SW480 (cell line): ENCODE measurements at regions not wholly inside any gene's neighbourhood (a gene's known extent, or its start where the extent isn't known, plus 50 kb on each side); places are given as distances from the start of the nearest gene placed in this dataset.
"Not testable (repeated sequence)": the region's sequence is repeated elsewhere in the genome, so short reads cannot be mapped to it uniquely, and the experiment has no call there.

Experiments
- DNase-seq: peaks from one replicate; pipeline ENCODE4 v3.0.0-alpha.2; 2016; ENCODE audit warnings: low spot score

DNA sequence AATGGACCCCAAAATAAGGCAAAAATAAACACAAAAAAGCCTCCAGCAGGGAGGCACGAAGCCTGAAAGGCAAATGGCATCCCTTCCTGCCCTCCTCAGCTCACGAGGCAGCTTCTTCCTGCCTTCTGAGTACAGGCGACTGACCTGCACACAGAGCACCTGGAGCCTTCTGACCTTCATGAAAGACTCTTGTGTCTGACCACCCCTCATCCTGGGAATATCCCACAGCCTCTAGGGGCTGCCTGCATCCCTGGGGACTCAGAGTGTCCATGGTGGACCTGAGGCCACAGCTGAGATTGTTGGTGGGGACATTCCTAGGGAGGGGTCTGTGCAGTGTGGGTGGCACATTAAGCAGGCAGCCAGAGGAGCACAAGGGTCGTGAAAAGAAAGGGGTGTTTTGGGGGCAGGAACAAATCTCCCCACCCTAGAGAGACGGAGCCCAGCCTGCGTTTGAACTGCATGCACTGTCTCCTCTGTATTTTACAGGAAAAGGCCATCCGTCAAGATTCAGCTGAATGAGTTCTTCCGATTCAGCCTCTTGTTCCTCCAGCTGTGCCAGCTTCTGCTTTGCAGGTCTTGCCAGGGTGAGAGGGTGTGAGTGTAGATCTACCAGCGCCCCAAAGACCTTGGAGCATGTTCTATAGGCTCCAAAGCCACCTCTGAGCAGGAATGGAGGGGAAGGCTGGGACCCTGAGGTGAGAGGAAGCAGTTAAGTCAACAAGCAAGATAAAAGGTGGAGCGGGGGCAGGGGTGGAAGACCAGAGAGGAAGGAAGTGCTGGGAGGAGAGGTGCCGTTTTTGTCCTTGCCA is 80.4 kb upstream of the MEF2A start:
- DNase-seq = no peak

DNA sequence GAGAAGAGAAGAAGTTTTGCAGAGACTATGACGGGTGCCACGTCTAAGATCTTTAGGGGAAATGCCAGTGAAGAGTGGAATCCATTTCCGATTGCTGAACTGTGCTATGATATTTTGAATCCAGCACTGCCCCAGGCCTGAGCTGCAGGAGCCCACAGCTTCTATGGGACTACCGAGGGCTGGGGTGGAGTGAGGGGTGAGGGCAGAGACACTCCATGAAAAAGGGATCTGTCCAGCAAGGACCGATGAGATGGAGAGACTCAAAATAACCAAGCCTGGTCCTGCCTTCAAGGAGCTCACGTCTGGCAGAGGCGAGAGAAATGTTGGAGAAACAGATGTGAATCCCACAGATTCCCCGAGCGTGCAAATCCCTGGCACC is 79.8 kb upstream of the MEF2A start:
- no peak for DNase-seq

DNA sequence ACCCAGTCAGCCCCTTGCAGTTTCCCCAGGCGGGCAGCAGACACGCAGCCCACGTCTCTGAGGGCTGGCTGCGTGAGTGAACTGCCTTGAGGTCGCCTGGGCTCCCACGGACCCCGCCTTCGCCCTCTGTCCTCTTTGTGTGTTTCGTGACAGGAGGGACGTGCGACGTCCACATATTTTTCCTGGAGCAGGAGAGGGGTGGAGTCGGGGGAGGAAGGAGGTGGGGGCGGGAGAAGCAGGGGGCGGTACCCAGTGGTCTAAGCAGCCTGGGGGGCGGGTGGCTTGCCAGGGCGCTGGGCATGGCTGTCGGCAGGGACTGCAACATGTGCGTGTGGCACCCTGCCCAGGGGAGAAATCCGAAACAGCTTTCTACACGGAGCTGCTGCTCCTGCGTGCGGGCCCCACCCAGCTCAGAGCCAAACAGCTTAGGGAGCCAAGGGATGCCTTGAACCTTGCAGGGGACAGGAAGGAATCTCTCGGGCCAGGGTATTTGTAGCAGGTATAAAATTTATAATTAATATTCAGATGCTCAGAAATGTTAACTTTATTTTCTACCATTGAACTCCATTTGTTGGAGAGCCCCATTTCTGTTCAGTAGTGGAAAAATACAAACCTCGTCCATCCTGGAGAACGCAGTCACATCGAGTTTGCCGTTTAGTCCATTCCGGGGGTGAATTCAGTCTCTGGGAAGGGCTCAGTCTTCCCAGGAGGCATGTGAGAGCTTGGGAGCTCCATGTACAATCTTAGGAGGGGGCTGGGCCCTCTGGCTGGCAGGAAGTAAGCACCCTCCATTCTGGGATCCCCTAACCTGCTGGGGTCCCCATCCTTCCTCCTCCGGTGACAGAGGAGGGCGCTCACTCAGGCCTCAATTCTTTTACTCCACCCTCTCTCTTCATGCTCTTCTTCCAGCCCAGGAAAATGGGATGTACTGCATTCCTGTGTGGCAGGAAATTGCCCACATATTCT is 79.1 kb upstream of the MEF2A start:
- DNase-seq = peak; percentile 64

DNA sequence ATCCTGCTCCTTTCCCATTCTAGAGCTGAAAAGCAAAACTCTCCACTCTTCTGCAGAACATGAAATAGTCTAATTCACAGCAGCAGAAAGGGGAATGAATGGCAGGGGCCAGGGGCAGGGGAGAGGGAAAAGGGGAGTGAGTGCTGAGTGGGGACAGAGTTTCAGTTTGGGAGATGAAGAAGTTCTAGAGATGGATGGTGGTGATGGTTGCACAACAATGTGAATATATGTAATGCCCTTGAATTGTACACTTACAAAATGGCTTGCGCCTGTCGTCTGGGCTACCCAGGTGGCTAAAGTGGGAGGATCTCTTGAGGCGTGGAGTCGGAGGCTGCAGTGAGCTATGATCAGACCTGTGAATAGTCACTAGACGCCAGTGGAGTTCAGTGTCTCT is 78.5 kb upstream of the MEF2A start:
- DNase-seq = no peak

DNA sequence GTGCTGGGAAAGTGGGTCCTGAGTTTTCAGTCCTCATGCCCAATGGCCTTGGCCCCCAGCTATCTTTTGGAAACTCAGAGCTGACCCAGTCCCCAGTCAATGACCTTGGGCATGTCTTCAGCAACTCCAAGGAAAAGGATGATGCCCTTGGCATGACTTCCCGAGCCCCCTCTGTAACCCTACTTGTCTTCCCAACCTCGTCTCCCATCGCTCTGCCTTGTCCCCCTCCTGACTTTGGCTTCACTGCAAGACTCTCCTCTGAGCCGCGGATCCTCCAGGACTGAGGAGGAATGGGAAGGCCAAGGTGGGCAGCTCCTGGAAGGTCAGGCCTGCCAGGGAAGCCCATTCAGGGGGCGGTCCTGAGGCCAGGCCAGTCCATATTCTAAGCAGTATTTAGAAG is 73.5 kb upstream of the MEF2A start:
- DNase-seq = no peak

DNA sequence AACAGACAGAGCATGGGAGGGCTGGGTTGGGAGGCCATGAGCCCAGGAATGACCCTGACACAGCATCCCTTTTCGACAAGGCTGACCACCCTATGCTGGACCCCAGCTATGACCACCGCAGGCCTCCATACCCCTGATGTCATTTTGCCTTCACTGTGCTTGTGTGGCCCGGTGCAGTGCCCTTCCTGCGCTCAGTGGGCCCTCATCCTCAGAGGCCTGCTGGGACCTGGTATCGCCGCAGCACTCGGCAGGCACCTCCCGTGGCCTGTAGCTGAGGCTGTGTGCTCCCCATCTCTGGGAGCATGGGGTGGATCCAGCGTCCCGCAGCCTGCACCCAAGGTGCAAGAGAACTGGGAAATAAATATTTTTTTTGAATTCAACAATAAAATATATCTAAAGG is 73.1 kb upstream of the MEF2A start:
- no peak for DNase-seq

DNA sequence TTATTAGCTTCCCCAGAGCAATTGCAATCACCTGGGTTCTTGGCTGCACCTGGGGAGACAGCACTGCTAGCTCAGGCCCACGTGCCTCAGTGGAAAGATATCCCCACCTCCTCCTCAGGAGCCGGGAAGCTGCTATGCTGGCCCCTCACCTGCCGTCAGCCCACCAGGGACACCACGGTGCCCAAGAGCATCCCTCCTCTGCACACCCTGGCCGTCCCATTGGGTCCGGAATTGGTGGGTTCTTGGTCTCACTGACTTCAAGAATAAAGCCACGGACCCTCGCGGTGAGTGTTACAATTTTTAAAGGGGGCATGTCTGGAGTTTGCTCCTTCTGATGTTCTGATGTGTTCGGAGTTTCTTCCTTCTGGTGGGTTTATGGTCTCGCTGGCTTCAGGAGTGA is 72.3 kb upstream of the MEF2A start:
- DNase-seq = no peak

DNA sequence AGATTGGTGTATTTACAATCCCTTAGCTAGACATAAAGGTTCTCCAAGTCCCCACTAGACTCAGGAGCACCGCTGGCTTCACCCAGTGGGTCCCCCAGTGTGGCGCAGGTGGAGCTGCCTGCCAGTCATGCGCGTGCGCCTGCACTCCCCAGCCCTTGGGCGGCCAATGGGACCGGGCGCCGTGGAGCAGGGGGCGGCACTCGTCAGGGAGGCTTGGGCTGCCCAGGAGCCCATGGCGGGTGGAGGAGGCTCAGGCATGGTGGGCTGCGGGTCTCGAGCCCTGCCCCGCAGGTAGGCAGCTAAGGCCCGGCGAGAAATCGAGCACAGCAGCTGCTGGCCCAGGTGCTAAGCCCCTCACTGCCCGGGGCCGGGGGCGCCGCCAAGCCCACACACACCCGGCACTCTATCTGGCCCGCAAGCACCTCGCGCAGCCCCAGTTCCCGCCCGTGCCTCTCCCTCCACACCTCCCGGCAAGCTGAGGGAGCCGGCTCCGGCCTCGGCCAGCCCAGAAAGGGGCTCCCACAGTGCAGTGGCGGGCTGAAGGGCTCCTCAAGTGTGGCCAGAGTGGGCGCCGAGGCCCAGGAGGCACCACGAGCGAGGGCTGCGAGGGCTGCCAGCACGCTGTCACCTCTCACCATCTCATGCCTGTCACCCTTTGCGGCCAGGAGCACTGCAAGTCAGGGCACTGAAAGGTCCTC is 71.1 kb upstream of the MEF2A start:
- not testable (repeated sequence) for DNase-seq

DNA sequence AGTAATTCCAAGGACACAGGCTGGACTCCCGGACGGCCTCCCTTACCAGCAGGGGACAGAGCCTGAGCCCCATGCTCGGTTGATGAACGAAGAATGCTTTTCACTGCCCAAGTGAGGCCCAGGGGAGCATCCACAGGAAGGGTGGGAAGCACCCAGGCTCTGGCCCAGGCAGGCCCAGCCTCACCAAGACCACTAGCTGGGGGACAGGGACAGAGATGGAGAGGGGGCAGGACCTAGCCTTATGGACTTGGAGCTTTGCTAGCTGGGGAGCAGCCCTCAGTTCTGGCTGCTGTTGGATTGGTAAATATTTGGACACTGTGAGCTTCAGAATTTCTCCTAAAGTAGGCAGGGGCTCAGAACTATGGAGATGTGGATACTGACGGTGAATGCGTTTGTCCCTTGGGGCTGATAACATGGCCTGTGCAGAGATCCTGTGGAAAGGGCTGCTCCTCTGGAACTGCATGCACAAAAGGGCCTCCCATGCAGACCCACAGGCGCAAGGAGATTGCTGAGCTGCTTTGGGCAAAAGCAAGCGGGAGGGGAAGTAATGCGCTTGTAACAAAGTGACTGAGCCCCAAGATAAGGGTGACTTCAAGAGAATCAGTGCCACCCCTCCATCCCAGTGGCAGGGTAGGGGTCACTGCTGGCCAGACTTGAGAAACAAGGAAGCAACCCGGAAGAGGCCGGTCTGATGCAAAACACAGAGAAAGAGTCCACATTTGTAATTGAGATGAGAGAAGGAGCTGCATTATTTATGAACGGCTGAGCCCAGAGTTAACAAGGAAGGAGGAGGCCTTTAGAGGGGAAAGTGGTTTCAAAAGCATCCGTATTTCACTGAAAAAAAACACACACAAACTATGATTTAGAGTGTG is 70.1 kb upstream of the MEF2A start:
- no peak for DNase-seq

DNA sequence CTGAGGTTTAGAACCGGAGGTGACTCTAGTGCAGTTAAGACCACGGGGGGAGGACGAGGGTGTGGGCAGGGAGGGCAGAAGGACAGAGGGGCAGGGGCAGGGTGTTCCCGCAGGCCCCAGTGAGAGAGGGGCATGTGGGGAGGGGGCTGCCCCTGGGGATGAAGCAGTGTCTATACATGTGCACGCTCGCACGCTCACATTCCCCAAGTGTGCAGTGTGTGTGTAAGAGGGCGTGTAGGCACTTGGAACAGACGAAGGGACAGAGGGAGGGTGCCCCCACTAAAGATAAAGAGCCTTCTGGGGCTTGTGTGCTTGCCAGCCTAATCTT is 69.5 kb upstream of the MEF2A start:
- DNase-seq = no peak

DNA sequence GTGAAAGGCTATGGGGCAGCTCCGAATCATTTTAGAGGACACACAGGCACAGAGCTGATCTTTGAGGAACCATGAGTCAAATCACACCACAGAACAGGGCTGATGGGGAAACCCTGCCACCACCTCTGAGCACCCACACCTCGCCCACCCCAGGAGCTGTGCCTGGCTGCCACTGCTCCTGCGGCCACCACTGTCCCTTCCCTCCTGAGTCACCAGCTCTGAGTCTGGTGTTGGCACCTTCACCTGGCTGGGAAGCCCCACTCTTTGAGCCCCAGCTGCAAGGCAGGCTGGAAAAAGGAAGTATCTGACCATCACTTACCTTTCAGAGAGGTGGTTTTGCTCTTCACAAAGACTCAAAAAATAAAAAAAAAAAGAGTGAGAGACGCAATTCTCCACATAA is 63.6 kb upstream of the MEF2A start:
- DNase-seq = no peak

DNA sequence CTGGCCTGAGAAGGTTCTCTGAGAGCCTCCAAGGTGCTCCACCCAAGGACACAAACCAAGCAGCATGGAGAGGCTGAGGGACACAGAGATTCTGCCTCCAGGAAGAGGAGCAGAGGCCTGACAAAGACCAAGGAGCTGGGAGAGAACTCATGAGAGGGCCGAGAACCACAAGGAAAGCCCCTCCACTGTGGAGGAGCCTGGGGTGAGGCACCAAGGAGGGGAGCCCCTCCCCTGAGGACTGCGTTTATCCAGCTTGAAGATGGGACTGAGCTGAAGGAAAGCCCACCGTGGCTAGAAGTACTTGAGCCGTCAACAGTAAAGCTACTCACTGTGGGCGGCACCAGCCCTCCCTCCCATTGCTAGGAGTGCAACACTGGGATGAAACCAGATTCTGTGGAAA is 63.1 kb upstream of the MEF2A start:
- no peak for DNase-seq

DNA sequence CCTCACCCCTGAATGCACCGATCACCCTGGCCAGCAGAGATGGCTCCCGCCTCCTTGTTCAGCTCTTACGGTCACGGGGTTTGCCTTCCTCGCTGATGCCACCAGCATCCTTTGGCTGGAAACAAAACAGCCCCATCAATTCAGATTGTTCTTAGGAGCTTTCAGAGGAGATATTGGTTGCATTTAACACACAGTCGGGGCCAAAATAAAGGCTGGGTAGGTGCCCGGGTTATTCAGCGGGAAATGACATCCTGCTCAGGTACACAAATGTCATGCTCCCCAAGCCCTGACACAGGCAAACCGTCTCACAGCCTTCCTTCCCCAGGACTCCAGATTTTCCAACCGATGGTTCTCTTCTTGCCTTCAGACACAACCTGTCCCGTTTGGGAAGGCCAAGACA is 62.4 kb upstream of the MEF2A start:
- no peak for DNase-seq

DNA sequence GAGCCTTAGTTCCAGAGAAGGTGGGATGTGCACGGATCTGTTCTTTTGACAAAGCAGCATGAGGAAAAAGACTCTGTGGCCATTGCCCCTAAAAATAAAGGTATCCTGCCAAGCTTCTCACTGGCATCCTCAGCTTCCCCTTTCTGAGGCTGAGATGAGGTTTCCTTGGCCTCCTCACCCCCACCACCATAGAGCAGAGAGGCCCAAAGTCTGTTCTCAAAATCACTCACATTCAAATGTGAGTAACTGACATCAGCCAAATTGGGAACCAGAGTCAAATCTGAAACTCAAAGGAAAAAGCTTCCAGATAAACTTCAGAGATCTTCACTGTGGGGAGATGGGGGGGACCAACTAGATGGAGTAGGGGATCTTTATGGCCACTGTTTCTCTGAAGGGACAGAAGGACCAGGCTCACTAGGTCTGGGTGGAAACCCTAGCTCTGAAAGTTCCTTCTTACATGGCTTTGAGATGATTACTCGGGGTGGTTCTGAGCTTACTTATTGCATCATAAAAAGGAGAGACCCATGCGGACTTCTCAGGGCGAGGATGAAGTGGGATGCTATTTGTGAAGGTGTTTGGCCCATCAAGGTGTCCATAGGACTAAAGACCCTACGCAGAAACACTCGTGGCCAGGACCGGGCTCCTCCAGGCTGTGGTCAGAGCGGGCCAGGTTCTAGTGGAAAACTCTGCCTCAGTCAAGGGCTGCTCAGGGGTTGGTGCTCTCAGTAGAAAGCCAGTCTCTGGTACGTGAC is 61.5 kb upstream of the MEF2A start:
- DNase-seq = no peak

DNA sequence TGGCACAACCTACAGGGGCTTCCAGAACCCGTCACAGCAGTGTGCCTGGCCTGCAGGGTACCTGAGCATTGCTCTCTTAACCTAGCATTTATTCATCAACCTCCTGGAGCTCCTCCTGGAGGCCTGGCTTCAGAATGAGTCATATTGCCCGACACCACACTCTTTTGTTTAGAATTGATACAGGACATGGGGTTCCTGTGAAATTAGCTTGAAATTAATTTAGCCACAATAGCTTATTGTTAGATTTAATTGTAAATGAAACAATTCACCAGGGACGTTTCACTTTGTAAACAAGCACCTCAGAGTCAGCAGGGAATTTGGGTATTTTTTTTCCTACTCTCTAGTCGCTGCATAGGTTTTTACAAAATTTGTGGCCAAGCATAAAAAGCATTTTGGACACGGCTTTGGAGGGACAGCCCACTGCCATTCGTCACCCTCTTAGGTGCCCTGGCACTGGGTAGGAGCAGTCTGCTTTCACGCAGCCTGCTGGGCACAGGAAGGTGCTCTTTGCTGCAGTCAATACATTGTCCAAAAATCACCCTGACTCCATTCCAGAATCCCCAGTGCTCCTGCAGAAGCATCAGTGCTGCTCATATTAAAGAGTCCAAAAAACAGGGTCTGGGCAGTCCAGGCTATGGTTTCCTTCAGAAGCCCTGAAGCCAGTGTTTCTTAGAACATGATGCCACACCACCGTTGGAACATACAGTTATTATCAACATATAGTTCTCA is 60.8 kb upstream of the MEF2A start:
- peak; percentile 37 for DNase-seq

DNA sequence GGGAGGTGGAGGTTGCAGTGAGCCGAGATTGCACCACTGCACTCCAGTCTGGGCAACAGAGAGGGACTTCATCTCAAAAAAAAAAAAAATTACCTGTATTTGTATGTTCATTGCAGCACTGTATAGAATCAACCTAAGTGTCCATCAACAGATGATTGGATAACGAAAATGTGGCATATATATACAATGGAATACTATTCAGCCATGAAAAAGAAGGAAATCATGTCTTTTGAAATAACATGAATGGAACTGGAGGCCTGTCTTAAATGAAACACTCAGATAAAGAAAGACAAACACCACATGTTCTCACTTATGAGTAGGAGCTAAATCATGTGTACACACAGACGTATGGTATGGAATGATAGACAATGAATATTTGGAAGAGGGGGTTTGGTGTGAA is 59.4 kb upstream of the MEF2A start:
- DNase-seq = no peak

DNA sequence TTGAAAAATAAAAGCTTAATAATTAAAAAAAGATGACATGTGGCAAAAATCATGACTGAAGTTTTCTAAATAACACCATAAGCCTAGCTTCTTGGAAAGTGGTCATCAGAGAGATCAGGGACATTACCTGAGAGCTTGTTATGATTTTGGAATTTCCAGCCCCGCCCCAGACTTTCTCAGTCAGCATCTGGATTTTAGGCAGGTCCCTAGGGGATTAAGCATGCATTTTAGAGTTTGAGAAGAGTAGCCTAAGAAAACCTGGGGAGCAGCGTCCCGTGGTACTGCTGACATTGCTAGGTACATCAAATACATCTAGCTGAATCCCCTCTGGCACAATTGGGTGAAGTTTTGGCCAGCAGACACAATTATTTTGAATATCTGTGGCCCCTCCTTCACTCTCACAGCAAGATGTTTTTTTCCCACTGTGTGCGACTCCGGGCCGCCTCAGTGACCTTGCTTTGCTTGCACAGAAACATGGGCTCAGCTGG is 58.7 kb upstream of the MEF2A start:
- no peak for DNase-seq

DNA sequence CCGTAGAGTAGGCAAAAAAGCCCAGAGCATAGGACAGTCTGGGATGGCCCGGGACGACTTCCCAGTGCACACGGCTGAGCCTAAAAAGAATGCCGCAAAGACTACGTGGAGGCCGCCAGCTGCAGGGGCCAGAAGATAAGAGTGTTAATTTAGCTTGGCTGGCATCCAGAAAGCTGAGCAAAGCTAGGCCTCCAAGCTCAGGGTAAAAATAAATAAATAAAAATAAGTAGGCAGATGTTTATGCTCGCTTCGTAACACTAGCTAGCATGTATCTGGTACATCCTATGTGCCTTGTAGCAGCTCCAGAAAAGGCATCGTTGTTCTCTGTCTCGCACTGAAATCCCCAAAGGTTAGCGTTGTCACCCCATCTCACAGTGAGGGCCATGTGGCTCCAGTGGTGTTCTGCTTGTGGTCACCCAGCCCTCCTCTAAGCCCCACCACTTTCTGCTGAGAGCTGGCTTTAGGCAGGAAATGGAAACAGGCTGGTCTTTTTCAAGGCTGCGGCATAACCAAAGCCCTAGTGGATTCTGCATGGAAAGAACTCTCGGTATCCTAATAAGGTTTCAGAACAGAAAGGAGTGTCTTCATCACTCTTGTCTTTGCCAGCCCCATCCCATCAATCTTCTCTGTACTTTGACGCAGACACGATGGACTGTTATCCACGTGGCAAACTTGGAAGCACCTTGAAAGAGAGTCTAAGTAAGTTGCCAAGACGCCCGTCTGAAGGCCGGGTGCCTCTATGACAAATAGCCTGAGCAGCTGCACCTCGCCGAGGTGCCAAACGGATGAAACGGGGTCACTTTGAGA is 58.1 kb upstream of the MEF2A start:
- DNase-seq = no peak

DNA sequence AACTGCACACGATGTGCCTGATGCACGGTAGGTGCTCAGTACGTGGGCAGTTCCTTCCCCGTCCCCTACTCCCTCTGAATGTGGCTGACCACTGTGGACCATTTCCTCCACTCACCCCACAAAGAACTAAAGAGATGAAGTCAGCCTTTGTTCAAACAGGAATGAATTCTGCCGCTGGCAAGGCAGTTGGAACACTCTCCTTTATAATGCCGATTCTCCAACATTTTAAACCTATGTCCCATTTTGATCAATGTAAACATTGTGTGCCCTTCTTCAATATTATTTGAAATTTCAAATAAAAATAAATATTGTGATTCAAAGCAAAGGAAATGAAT is 57.5 kb upstream of the MEF2A start:
- DNase-seq = no peak

DNA sequence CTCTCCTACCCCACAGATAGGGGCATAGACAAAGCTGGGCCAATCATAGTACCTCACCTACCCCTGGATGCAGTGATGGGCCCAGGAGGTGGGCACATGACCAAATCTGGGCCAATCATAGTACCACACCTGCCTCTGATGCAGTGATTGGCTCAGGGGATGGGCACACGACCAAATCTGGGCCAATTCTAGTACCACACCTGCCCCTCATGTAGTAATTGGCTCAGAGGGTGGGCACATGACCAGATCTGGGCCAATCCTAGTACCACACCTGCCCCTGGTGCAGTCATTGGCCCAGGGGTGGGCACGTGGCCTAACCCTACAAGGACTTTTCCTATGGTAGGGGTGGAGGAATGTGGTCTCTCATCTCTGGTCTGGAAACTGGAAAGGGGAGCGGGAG is 56.9 kb upstream of the MEF2A start:
- no peak for DNase-seq
